ENCODE measurements at regions not wholly inside any gene's neighbourhood (a gene's known extent, or its start where the extent isn't known, plus 50 kb on each side); places are given as distances from the start of the nearest gene placed in this dataset.

DNA sequence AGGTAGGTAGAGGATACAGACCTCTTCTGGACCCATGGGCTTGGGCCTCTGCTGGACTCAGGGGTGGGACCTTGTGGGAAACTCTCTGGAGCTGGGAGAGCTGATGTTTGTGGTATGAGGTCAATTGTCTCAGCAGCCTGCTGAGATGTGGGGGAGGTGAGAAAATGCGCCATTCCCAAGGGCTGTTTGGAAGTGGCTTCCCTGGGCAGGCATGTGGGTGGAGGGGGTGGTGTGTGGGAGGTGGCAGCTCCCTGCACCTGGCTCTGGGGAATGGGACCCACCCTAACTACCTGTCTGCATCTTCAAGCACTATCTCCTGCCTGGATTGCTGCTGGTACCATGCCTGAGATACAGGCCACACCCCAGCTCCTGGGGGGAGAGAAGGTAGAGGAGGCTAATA lies 97.4 kb upstream of the THY1 start:
- DNase-seq: no peak

GRCh38 chr11:119519796-119520195 lies 96.8 kb upstream of the THY1 start:
- no peak for DNase-seq

DNA sequence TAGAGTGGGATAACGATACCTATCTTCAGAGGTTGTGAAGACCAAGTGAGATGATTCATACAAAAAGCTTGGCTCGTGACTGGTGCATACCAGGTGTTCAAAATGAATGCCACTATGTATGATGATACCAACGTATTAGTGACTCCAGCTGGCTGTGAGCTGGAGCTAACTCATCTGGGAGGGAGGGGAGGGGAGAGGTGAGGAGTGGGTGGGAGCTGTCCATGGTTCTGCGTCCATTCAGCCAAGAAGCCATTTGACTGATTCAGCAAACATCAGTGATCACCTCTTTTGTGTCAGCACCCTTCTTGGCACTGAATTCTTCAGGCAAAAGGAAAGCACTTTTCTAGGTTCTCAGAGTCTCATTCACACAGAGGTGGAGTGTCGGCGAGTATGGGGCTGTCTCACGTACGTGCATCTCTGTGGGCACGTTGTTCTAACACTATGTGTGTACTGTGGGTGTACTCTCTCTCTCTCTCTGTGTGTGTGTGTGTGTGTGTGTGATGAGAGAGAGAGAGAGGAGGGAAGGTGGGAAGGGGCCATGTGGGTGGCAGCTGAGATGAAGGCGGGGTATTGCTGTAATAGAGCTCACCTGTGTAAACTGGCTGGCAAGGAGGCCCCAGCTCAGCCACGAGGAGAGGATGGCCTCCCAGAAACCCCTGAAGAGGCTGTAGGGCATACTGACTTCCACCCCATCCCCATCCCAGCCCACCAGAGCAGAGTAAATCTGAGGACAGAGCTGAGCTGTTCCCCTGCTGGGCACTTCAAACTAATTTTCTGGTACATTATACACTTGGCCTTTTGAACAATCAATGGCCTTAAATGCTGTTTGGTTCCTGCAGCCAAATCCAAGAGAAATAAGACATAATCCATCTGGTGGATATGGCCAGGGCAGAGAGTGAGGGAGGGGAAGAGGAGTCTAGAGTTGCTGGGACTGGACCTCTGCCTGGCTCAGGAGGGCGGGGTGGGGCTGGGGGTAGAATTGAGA lies 96.1 kb upstream of the THY1 start:
- no peak for DNase-seq

DNA sequence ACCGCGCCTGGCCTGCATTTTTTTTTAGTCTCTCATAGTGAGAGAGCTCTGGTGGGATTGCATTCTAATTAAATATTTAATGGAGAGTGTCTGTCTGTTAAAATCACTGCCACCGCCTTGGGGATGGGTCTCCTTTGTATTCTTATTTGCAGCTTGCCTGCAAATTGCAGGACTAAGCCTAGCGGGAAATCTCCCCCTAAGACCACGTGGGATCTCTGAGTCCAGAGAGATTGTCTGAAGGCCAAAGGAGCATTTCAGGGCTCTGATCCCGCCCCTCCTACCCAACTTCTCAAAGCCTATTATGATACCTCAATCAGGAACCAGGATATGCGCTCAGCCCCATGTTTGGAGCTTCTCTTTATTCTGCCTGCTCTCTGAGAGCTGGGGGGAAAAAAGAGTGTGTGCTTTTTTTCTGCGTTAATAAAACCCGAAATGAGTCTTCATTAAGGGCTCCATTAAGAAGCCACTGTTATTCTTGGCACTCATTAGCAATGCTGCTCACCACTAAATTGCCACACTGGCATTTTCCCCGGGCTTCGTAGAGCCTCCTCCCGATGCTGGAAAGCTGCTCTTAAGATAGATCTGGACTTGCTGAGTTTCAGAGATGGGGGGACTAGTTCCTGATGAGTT lies 92.9 kb upstream of the THY1 start:
- no peak for DNase-seq

GRCh38 chr11:119513806-119514170 lies 90.8 kb upstream of the THY1 start:
- DNase-seq: no peak

- DNase-seq: no peak
Observed at GRCh38 chr11:119513131-119513805, 90.3 kb upstream of the THY1 start.

DNA sequence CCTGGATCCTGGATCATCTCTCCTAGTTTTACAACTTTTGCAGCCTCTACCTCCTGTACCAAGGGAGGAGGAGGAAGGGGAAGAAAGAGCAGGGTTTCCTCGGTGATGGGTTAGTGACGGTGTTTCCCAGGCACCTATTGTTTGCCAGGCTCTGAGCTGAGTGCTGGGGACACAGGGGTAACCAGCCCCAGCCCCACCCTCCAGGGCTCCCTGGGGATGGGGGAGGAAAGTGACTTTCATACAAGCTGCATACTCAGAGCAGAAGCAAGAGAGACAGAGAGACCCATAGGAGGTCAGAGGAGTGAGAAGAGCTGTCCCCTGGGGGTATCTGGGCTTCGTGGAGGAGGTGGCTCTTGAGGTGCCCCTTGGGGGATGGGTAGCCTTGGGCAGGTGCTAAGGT lies 89.4 kb upstream of the THY1 start:
- DNase-seq: no peak

DNA sequence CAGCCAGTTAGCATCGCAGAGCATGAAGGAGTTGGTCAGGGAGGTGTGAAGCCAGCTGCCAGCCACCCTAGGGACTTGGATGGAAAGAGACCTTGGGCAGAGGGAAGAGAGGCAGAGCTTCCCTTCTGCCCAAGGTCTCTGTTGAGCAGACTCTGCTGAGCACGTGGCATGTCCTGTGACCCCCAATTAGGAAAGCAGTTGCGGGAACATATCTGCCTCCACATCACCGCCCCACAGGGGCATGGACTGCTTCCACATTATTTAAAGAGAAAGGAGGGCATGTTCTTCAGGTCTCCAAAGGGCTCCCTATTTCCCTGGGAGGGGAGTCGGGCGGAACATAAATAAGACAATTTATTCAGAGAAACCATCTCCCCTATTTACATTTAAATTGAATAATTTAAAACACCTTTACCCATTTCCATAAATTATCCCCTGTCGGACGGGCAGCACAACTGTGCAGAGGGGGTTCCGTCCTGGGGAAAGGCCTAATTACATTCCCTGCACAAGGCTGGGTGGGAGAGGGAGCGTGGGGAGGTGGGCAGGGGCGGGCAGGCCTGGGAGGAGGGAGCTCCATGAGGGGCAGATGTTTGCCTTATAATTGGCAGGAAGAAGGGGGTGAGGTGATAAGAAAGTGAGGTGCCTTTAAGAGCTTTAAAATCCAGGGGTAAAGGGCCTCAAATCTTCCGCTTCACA lies 88.8 kb upstream of the THY1 start:
- DNase-seq: no peak

DNA sequence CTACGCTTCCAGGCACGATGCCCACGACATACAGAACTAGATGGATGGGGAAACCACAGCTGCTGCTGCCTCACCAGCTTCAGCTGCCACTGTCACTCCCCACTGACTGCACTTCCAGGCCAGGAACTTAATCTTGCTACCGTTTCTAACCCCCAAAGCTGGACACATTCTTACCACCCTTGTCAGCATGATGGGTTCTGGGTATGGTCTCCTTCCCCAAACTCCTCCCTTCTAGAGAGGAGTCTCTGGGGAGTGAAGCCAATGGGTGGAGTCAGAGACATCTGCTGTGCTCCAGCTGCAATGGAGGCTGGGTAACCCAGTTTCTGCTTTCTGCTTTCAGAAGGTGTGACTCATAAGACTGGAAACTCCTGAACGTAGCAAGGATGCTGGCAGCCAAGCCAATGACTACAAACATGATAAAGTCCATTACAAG lies 87.0 kb upstream of the THY1 start:
- DNase-seq: no peak

GRCh38 chr11:119509282-119509841 lies 86.4 kb upstream of the THY1 start:
- DNase-seq: no peak

- no peak for DNase-seq
Observed at GRCh38 chr11:119506436-119506835, 83.5 kb upstream of the THY1 start.

- no peak for DNase-seq
Observed at GRCh38 chr11:119505861-119506260, 82.9 kb upstream of the THY1 start.

DNA sequence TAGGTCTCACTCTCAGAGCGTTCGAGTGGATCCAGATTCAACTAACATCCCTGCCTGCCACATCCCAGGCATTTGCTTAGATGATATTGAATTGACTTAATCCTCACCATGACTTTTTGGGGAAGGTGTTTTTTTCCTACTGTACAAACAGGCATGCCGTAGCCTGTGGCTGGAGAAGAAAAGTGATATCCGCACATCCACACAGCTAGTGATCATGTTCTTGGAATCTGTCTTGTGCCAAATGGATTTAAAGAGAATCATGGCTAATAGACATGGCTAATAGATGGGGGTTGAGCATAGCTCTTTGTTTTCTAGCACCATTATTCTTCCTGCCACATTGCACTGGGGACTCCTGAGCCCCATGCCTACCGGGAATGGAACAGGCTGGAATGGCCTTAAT lies 82.1 kb upstream of the THY1 start:
- no peak for DNase-seq

DNA sequence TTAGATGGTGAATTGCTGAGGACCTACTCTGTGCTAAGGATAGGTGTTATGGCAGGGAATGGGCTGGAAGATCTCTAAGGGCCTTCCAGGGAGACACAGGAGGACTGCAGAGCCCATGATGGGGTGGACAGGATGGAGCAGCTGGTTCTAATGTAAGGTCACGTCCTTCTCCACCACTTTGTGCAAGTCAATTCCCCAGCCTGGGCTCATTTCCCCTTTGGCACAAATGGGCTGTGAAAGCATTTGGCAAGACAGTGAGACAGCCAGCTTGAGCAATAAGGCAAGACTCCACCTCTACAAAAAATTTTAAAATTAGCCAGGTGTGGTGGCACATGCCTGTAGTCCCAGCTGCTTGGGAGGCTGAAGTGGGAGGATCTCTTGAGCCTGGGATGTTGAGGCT lies 81.4 kb upstream of the THY1 start:
- DNase-seq: no peak

- DNase-seq: no peak
Observed at GRCh38 chr11:119501777-119502405, 78.9 kb upstream of the THY1 start.

- DNase-seq: no peak
Observed at GRCh38 chr11:119497717-119498116, 74.7 kb upstream of the THY1 start.

DNA sequence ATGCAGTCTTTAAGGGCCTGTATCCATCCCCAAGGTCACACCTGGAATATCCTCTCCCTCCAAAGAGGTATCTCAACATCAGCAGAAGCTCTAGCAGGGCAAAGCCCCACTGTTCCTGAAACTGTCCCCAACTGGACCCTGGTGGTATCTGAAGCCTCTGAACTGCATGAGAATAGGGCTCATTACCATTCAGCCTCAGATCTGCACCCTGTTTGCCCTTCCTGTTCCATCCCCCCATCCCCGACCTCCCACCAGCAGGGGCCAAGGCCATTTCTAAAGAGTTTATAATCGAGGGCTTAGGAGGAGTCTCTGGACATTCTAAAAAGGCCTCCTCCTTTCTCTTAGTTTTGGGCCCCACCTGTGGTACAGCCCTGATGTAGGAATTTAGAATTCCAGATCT lies 74.0 kb upstream of the THY1 start:
- no peak for DNase-seq

DNA sequence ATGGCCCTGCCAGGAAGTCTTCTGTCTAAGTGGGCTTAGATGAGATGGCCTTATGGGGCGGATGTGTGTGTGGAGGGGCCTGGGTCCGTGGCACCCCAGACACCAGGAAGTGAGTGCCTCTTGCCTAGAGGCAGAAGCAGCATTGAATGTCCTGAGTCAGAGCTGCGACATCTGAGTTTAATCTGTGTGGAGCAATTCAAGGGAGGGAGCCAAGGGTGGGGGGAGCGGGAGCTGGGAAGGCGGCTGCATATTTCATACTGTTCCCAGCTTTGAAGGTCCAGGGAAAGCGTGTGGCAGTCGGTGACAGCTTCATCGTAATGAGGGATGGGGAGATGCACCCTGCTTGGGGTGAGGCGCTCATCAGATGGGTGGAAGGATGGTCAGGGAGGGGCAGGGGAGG lies 73.5 kb upstream of the THY1 start:
- DNase-seq: no peak

- DNase-seq: no peak
Observed at GRCh38 chr11:119493712-119494111, 70.7 kb upstream of the THY1 start.

DNA sequence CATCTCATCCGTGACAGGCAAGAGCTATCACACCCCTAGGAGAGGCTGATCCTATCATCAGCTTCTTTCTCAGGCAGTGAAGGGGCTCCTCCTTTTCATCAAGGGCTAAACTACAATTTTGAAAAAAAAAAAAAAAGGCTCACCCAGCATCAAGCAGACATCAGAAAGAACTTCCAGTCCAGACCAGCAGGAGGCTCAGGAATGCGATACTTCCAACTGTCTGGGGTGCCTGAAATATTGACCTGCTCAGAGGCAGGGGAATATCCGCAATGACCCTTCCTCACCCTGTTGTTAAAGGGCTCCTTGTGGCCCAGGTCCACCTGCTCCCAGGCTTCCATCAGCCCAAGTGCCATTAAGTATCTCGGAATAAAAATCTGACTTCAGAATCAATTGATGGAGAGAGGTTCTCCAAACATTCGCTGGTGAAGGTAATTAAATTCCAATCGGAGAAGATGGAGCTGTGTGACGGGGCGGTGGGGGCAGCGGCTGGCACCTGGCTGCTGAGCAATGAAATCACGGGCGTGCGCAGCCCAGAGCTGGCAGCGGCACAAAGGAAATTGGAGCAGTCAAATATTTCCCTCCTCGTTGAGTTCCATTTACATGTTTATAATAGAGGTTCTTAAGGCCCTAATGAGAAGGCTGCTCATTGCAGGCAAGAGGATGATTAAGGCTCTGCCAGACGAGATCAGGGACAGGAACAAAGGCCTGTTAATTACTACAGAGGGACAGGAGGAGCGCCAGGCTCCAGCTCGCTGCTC lies 69.0 kb upstream of the THY1 start:
- DNase-seq: no peak

DNA sequence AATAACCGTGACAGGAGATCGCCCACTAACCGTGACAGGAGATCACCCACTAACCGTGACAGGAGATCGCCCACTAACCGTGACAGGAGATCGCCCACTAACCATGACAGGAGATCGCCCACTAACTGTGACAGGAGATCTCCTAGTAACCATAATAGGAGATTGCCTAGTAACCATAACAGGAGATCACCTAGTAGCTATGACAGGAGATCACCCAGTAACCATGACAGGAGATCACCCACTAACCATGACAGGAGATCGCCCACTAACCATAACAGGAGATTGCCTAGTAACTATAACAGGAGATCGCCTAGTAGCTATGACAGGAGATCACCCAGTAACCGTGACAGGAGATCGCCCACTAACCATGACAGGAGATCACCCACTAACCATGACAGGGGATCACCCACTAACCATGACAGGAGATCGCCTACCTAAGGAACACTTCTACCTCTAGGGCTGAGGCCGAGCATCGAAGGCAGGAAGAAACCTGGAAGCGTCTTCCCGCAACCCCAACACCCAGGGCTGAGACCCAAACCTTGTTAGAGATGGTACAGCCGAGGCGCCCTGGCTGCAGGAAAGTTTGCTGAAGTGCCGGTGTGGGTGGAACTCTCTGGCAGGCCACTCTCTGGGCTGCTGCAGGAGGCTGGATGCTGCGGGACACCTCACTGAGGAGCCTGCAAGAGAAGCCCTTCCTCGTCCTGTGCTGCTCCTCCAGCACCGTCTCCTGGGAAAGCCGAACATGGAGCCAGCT lies 67.5 kb upstream of the THY1 start:
- no peak for DNase-seq

Measured in NCI-H1694 treated with DMSO at 0.1 percent for 48 hours (cell line).